Limb (tissue), 2 donors: ENCODE measurements at regions not wholly inside any gene's neighbourhood (a gene's known extent, or its start where the extent isn't known, plus 50 kb on each side); places are given as distances from the start of the nearest gene placed in this dataset.

Experiments used
- DNase-seq, 2 donors: peaks; one replicate each; pipeline ENCODE4 v3.0.0-alpha.2; 2016; ENCODE audit errors: extremely low spot score in 2 of 2

DNA sequence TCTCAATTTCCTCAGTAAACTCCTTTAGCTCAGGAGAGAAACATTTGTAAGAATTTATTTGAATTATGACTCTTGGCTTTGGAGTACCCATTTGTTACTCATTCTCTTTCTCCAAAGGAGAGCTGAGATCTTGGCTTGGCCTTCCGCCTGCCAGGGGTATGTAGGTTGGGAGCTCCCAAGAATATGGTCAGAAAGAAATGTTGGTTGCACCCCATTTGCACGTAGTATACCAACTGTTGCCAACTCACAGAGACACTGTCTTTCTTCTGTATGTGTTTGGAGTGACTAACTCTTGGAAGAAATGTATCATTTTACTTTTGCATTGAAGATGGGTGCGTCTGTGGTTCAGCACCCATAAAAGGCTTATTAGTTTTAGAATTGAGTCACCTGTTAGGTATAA lies 708.5 kb upstream of the SORCS1 start:
- no peak for DNase-seq

DNA sequence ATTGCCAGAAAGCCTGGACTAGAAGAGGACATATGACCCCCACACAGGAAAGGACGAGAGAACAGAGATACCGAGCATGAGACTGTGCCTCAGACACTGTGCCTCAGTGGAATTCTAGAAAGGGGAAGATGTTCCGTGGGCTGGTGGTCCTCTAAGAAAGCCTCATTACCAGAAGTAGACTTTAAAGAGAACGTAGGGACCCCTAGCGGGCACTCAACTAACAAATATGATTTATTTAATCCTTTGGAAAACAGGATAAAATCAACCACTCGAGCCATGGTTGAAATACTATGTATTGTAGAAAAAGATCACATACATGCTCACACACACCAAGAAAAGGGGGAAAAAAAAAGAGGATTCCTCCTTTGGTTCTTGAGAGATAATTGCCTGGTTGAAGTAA lies 701.2 kb upstream of the SORCS1 start:
- no peak for DNase-seq

DNA sequence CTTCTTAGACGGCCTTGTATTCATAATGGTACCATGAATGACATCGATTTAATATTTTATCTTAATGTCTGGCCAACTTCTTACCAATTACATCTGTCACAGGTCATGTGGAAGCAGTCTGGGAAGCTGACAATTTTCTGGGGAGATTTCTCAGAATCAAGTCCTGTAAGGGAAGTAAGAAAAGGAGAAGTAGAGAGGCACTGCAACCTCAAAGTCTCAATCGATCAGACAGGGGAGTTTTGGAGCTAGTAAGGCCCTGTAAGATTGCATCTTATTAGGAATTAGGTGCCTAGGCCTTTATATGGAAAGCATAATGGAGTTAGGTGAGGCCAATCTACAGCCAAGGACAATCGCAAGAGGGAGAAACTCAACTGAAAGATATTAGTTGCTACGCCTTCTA lies 694.6 kb upstream of the SORCS1 start:
- DNase-seq, result no peak

DNA sequence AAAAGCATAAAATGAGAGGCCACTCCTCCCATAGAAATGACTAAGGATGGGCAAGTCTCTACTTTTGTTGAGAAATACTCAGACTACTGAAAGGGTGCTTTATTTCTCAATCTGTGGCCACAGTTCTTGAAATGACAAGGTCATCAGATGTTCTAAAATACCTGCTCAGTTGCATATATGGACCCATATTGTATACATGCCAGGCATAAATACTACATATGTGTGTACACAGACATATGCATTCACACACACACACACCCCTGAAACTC lies 691.5 kb upstream of the SORCS1 start:
- DNase-seq, result no peak

DNA sequence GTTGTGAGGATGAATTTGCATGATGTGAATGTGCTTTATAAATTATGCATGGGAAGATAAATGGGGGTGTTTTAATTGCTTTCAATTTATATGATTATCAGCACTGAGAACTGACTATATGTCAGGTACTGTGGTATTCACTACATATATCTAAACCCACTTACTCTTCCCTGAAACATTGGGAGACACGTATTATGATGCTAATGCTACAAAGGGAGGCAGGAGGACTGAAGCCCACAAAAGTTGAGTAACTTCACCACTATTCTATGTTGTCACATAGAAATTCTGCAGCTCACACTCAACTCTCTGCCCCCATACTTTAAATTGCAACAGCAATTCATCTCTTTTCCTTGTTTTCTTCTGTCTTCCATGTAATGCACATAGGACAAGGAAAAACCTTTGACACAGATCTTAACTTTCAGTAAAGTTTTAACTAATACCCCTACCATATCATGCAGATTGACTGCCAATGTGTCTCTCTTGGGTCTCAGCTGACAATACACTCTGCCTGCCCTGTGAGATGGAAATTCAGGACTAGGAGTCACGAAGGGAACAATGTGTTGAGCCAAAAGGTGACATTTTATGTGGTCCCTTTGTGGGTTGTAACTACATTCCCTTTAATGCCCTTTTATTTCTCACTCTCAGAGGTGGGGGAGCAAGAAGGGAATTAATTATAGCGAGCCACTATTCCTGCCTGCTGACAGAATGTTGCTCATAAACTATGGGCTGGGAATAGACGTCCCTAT lies 691.0 kb upstream of the SORCS1 start:
- no peak for DNase-seq

DNA sequence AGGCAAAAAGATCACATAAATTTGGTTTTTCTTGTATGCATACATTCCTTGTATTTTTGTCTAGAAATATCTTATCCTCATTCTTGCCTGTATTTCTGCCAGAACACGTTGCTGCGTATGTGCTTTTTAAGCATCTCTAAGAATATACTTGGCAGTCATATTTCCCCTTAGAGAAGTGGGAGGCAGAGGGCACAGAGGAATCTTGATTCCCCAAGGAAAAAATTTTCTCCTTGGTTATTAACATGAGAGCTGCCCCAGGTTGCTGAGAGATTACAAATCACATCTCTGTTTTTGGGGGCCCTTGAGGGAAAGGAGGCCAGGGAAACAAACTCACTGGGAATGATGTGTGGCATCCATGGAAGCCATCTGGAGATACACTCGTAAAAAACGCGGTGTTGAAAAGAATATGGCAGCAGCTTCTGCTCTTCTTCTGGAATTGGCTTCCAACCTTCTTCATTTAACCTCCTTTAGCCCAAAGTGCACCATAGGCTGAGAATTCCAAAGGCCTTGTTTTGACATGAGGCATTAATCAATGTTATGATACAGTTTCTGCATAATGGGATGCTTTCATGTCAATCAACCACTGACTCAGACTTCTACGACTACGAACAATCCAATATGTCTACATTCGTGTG lies 684.3 kb upstream of the SORCS1 start:
- DNase-seq, result no peak

DNA sequence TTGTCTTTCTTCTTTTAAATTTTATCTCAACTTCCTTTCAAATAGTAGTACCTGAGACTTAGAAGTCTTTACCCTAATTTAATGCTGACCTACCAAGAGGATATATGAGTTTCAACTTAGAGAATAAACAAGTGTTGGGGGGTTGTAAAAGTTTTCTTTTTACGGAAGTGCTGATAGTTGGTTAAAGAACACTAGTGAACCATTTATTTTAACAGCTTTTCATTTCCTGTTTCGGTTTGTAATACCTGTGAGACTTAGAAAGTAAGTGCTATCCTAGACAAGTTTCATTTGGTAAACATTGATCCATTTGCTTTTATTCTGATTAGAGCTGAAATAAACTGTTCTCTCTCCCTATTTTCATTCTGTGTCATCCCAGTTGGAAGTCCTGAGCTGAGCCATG lies 683.1 kb upstream of the SORCS1 start:
- no peak for DNase-seq

DNA sequence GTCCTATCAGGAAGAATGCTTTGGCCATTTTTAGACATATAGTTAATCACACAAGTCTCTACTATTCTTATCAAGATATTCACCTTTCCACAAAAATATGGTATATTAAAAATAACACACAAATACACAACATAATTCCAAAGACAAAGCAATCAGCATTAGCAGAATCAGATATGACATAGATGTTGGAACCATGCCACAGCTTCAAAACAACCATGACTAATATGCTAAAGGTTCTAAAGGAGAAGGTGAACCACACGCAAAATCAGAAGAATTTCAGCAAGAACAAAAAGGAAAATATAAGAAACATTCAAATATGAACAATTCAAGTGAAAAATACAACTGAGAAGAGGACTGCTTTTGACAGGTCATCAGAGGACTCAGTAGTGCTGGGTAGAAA lies 670.2 kb upstream of the SORCS1 start:
- DNase-seq, result no peak

DNA sequence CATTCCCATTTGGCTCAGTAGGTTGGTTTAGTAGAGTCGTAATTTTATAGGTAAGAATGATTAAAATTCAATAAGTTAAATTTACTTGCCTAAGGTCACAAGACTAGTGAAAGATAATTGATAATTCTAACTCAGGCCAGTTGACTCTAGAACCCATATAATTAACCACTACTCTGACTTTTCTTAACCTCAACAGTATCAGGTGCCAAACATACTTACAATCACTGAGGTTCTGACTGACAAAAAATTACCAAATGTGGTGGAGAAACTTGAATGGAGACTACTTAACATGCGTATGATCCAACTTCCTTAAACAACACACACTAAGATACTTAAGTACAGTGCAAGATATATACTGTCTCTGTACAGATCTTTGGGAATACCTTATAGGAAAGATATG lies 667.3 kb upstream of the SORCS1 start:
- no peak for DNase-seq

DNA sequence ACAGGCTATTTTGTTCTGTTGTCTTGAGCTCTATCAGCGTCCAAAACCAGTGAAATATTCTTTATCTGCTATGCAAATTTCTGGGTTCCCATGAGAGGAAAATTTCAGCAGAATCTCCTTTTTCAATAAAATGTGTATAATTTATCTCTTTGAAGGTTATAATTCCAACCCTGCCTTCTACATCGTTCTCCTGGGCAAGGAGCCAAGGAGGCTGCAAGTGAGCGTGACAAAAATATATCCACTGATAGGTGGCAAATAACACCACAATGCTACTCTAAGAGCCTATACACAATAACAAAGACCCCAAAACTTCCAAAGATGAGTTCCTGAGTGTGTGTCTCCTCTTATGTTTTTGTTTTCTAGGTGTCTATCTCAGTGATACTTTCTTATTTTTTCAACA lies 664.7 kb upstream of the SORCS1 start:
- DNase-seq, result no peak

DNA sequence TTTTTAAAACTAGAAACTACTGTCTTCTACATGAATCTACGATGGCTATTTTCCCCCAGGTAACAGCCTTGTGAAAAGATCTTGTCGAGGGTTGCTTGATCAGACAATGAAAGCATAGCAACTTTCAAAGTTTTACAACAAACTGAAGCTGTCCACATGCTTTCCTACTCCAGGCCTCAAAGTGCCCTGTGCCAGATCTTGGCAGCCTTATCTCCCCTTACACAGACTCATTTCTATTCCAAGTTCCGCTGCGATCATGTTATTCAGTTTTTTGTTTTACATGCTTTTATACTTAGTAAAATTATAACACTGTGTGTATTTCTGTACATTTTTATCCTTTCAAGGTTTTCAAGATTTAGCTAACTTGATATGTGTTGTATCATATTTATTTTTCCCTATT lies 661.7 kb upstream of the SORCS1 start:
- DNase-seq, result no peak

DNA sequence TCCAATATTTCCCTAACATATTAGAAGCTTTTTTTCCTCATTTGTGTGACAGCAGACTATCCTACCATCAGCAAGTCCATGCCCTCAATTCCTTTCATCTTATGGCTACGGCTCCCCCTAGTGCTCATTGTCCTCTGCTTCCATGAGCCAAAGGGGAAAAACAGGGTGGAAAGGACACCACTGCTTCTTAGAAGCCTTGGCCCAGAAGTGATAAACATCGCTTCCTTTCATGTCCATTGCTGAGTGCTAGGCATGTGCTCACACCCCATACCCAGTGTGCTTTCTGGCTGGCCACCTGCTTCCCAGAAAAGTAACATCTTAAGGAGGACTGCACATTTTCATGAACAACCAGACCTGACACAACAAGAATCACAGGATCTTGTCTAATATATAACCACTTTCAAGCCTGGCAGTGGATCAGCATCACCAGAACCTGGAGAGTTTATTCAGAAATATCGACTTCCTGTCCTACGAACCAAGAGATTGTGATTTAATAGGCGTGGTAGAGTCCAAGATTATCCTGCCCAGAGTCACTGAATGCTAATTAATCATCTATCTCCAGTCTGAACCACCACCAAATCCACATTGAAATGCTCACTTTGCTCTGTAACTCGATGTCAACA lies 650.5 kb upstream of the SORCS1 start:
- DNase-seq, result peak; percentile 34 to 69

DNA sequence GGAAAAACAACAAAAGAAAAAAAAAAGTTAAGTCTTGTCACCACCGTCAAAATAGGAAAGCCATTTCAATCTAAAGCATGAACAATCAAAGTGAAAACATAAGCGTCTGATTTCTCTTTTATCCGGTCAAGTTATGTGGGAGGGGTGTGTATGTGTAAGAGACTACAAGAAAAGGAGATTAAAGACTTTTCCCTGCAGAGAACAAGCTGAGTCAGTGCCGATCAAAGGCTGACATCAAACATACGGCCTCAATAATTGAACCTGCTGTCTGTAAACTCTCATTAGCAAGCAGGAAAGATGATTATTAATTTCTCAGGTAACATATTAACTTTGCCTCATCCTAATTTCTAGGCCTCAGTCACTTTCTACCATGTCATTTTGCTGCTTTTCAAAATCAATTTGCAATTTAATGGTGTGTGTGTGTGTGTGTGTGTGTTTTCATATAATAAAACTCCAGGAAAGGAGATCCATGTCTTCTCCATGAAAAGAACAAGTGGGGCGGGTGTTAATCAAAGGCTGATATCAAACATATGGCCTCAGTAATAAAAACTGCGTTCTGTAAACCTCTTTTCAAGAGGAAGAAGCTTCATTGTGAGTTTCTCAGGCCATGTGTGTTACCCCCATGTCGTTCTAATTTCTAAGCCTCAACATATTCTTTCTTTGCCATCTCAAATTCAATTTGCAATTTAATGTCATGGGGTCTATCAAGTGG lies 649.1 kb upstream of the SORCS1 start:
- DNase-seq, result no peak

DNA sequence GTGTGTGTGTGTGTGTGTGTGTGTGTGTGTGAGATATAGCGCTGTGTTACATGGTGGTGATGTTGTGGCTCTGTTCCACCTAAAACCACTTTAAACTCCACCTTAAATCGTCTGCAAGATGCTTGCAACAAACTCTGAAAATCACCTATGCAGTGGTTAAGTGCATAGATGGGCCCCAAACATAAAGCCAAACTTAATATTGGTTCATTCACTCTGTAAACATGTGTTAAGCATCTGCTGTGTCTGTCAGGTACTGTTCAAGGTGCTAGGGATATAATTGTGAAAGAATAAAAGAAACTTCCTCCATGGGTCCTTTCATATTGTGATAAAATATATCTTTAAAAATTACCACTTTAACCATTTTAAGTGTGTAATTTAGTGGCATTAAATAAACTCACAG lies 645.4 kb upstream of the SORCS1 start:
- no peak for DNase-seq

DNA sequence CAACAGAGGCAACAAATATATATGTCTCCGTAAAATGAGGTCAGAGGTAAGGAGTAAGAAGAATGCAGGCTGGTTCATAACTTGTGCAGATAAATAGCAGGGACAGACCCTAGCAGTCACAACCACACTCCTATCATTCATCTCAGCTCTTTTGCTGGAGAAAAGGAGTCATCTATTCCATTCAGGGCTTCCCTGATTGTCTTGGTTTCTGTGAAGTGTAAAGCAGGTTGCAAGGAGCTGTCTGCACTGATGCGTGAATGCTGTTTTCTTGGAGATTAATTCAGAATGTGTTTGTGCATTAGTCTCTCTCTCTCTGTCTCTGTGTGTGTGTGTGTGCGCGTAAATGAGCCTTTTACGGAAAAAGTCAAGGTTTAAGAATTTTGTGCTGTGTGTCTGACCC lies 643.3 kb upstream of the SORCS1 start:
- DNase-seq, result no peak

DNA sequence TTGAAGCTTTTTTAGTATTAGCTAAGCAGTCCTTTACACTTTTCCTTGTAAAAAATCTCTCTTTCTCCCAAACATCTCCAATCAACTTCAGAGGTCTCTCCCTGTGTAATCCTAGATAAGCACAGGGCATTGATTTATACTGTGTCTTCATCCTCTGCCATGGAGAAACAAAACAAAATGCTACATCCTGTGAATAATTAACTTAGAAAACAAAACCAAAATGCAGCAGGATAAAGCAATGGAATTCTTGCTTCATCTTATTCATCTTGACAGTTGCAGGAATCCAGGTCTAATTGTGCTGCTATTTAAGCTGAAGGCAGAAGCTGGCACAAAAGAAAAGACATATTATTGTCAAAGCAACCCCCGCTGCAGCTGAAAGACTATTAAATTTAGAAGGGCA lies 641.5 kb upstream of the SORCS1 start:
- no peak for DNase-seq

DNA sequence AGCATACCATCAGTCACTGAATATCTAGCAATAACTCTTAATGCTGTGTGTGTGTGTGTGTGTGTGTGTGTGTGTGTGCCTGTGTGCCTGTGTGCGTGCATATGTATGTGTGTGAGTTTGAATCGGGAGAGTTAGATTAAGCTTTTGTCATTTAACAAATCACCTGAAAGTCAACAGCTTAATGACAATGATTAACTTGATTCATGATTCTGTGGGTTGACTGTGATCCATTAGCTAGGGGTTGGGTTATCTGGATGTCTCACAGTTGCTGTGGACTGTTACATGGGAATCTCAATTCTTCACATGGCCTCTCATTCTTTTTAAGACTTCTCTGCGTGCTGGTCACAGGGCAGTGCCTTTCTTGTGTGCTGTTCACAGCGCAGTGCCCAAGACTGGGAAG lies 639.0 kb upstream of the SORCS1 start:
- DNase-seq, result no peak

DNA sequence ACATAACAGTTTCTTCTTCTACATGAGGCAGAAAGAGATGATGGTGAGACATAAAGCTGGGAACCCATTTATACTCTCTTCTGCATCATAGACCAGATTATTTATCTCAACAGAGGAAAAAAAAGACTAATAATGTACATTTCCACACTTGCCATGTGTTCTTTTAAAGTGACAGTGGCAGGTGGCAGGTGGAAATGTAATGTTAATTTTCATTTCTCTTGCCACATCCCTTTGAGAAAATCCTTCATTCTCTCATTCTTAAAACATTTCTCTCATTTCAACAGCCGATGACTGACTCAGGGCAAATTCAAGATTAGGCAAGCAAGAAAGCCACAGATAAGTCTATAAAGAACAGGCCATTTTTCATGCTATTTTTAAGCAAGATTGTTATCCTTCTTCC lies 635.6 kb upstream of the SORCS1 start:
- no peak for DNase-seq

DNA sequence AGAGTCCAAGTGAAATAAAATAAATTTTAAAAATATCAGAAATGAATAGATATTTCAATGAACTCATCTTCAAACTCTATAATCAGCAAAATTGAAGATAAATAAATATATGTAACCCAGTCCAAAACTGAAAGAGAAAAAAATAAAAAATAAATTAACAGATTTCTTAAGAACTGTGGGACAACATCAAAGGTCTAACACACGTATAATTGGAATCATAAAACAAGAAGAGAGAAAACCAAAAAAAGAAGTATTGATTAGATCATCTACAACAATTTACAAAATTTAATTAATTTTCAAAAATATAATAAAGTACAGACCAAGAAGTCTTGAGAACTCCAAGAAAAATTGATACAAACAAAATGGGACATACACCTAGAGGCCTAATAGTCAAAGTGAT lies 625.8 kb upstream of the SORCS1 start:
- no peak for DNase-seq

DNA sequence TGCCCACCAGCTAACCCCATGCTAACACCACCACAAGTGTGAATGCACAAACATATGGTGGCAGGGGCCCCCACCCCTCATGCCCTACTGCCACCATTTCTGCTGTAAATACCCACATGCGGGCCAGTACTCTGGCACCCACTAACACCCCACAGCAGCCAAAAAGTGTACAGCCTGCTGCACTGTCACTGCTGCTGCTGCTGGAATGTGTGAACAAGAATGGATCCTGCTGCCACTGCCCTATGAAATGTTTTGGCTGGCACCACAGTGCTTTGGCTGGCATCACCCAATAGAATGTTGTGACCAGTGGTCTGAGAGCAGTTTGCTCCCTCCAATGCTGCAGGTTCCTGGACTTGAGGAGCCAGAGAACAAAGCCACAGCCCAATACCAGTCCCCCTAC lies 606.6 kb upstream of the SORCS1 start:
- no peak for DNase-seq

DNA sequence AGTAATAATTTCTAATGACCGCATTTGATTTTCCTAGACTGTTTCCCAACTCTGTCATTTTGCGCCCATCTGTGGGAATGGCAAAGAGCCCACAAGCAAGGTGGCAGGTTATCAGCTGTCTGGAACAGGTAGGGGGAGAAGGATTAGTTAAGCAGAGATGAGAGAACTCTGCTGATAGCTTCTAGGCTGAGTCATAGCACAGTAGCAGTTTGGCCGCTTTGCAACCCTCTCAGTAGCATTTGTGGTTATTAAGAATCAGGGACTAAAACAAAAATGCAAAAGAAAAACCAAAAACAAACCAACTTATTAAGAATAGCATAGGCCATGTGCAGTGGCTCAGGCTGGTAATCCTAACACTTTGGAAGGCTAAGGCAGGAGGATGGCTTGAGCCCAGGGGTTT lies 602.7 kb upstream of the SORCS1 start:
- DNase-seq, result no peak

DNA sequence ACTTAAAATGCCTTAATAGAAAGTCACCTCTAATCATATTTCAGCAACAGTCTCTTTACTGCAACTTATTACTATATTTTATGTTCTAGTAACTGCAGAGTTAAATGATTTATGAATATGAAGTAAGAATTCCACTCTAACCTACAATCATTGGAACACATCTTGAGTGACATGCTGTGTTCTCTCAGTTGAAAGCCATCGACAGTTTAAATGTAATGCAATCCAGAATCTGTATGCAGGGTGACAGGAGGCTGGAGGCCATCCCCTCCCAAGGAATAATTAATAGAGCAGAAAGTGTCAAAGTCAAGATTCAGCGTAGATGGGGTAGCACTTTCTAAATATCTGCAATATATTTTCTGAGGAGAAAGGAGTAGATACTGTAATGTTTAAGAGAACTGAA lies 590.3 kb upstream of the SORCS1 start:
- no peak for DNase-seq

DNA sequence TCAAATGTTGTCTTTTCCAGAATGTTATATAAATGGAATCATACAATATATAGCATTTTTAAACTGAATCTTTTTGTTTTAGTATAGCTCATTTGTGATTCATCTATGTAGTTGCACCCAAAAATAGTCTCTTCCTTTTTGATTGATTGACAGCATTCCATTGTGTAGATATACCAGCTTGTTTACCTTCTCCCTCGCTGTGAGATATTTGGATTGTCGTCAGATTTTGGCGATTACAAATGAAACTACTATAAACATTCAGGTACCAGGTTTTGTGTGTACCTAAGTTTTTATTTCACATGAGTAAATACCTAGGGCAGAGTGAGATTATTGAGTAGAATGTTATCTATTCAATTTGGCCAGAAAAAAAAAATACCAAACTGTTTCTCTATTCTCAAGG lies 584.7 kb upstream of the SORCS1 start:
- DNase-seq, result no peak
